ENCODE measurements at regions not wholly inside any gene's neighbourhood (a gene's known extent, or its start where the extent isn't known, plus 50 kb on each side); places are given as distances from the start of the nearest gene placed in this dataset.
"Not testable (repeated sequence)": the region's sequence is repeated elsewhere in the genome, so short reads cannot be mapped to it uniquely, and the experiment has no call there.

- TF ChIP-seq BHLHE40 (IDR thresholded peaks at IDR 0.05; ENCODE audit: low read length) = peak; percentile 43
Measured at GRCh38 chr20:29883514-29884219, 1373.8 kb upstream of the DEFB115 start (continued).

- H3K27ac ChIP-seq (ENCODE audit: extremely low read depth, low read depth, low read length) = peak overlapping the region; percentile 85
- H3K27me3 ChIP-seq (ENCODE audit: control insufficient read depth in 2 of 2, insufficient read depth in 2 of 2, low read length in 2 of 2); in situ Hi-C loops (cut with MboI); H3K4me3 ChIP-seq; H4K20me1 ChIP-seq (replicated peaks; ENCODE audit: control insufficient read depth, insufficient read depth, low read length); H3K9me3 ChIP-seq (replicated peaks; ENCODE audit: control insufficient read depth, insufficient read depth, low read depth, low read length); H3K9me1 ChIP-seq (ENCODE audit: control insufficient read depth, insufficient read depth, low read length); POLR2A ChIA-PET; CTCF ChIA-PET (ENCODE audit: low intra/inter-chr PET ratio); BruUV-seq (replicated peaks); H3K79me2 ChIP-seq (ENCODE audit: control insufficient read depth, insufficient read depth, low read length); FAIRE-seq; H3K36me3 ChIP-seq (ENCODE audit: control insufficient read depth, insufficient read depth, low read length); TF ChIP-seq MYC (CRISPR knock-in tag; IDR thresholded peaks at IDR 0.05; ENCODE audit: borderline replicate concordance, low read depth); JUND (tag; IDR thresholded peaks at IDR 0.05; ENCODE audit: borderline replicate concordance, low read depth, low read length): not testable (repeated sequence)
- peak overlapping the region; percentile 70 for H3K4me2 ChIP-seq (ENCODE audit: insufficient read depth, low read length)
- peaks cover 0 to 11% of the 10 kb centered on the region in 2 experiments; a peak in 3 of 5 replicates for H3K4me1 ChIP-seq (replicated peaks in 1 of 2; ENCODE audit: control insufficient read depth in 2 of 2, insufficient read depth in 2 of 2, low read length in 2 of 2)
- WGBS (ENCODE audit: insufficient coverage, low coverage, missing lambda C conversion rate) = 2% methylated on average over 3 of the region's 3 CpGs
- peak overlapping the region in 1 of 2 experiments; percentile 50; a peak in 2 of 4 replicates for H3K9ac ChIP-seq (ENCODE audit: insufficient read depth in 1 of 2, low read depth in 2 of 2, low read length in 2 of 2)
- intact Hi-C loops (cut with micrococcal nuclease) = loop anchor here (1.0 kb wide), 1 partner anchor 798 kb away; no protein-coding TSS in a partner anchor
- ATAC-seq (peak; percentile 85), DNase-seq (ENCODE audit: extremely low read depth in 1 of 4, low spot score in 3 of 4) (peak in 1 of 4 experiments; percentile 94)
- H2AFZ ChIP-seq (ENCODE audit: low read depth, low read length) = peak overlapping the region; percentile 76
- TF ChIP-seq SMAD4 (CRISPR knock-in tag; conservative IDR thresholded peaks at IDR 0.05) = peak; percentile 88
- peak; percentile 32 to 53; a peak in 3 of 4 replicates for TF ChIP-seq KDM1A (IDR thresholded peaks at IDR 0.05)
- peak; percentile 67; the same call in 1 of the 2 replicates for TF ChIP-seq KLF6 (CRISPR knock-in tag; IDR thresholded peaks at IDR 0.05; ENCODE audit: borderline replicate concordance)
- peak; percentile 70 for TF ChIP-seq MITF (IDR thresholded peaks at IDR 0.05)
- peak; percentile 96 for TF ChIP-seq CEBPG (CRISPR knock-in tag; IDR thresholded peaks at IDR 0.05)
- TF ChIP-seq CEBPG (tag; conservative IDR thresholded peaks at IDR 0.05 in 1 of 2, IDR thresholded peaks at IDR 0.05 in 1 of 2) = peak in 1 of 2 experiments; percentile 62; a peak in 2 of 4 replicates
- TF ChIP-seq TCF3 (CRISPR knock-in tag; IDR thresholded peaks at IDR 0.05) = peak; percentile 89
- TF ChIP-seq RNF2 (IDR thresholded peaks at IDR 0.05) = peak; percentile 96
- TF ChIP-seq HDAC3 (IDR thresholded peaks at IDR 0.05; ENCODE audit: borderline replicate concordance, partially characterized antibody) = peak; percentile 69
- TF ChIP-seq TCFL5 (CRISPR knock-in tag; conservative IDR thresholded peaks at IDR 0.05) = 0 out of 2 replicates have a peak, but pooled peaks have one; percentile 13
- TF ChIP-seq TAL1 (IDR thresholded peaks at IDR 0.05) = peak; percentile 86
- TF ChIP-seq CBX1 (IDR thresholded peaks at IDR 0.05; ENCODE audit: low read depth) = 0 out of 2 replicates have a peak, but pooled peaks have one; percentile 39
- TF ChIP-seq CTBP1 (IDR thresholded peaks at IDR 0.05; ENCODE audit: borderline replicate concordance) = peak; percentile 83
- peak; percentile 93 for TF ChIP-seq LEF1 (IDR thresholded peaks at IDR 0.05)
- TF ChIP-seq MYC (IDR thresholded peaks at IDR 0.05; ENCODE audit: low read depth, low read length) = peak; percentile 69
- TF ChIP-seq ETV1 (tag; conservative IDR thresholded peaks at IDR 0.05; ENCODE audit: low read depth) = 0 out of 2 replicates have a peak, but pooled peaks have one; percentile 20
- TF ChIP-seq L3MBTL2 (IDR thresholded peaks at IDR 0.05) = 0 out of 2 replicates have a peak, but pooled peaks have one; percentile 19
- TF ChIP-seq JUND (IDR thresholded peaks at IDR 0.05; ENCODE audit: borderline replicate concordance, low read depth, low read length) = peak; percentile 62; the same call in 1 of the 2 replicates
- 0 out of 2 replicates have a peak, but pooled peaks have one; percentile 42 for TF ChIP-seq ZNF24 (IDR thresholded peaks at IDR 0.05)
- peak; percentile 77 for TF ChIP-seq HDAC2 (IDR thresholded peaks at IDR 0.05)
Measured at GRCh38 chr20:29884322-29884721, 1373.1 kb upstream of the DEFB115 start.
